Stomach (tissue), 8 donors: ENCODE measurements at regions not wholly inside any gene's neighbourhood (a gene's known extent, or its start where the extent isn't known, plus 50 kb on each side); places are given as distances from the start of the nearest gene placed in this dataset.

Experiments used
- DNase-seq, 2 donors: peaks; one replicate each; pipeline versions ENCODE4 v3.0.0 to v3.0.0-alpha.2; 2013 to 2019
- H3K27ac ChIP-seq, 5 donors: fragments of 200-600 bp in 4 of 5; sonication (generic) in 4 of 5; one replicate each; pipeline ENCODE4 v1.5.1; 2013 to 2019; ENCODE audit warnings: mild to moderate bottlenecking in 1 of 5, moderate library complexity in 1 of 5
- H3K27me3 ChIP-seq, 3 donors: fragments of 200-600 bp; sonication (generic); one replicate each; pipeline ENCODE4 v1.5.1; 2017 to 2019; ENCODE audit warnings: mixed run types in 1 of 3
- H3K36me3 ChIP-seq, 4 donors: fragments of 200-600 bp; sonication (generic); 1 replicate in 3 of 4; 2 replicates in 1 of 4; pipeline ENCODE4 v1.5.1; 2016 to 2019
- H3K4me1 ChIP-seq, 4 donors: fragments of 200-600 bp; sonication (generic); one replicate each; pipeline ENCODE4 v1.5.1; 2016 to 2019
- H3K4me3 ChIP-seq, 4 donors: fragments of 200-600 bp; sonication (generic) in 3 of 4; one replicate each; pipeline ENCODE4 v1.5.1; 2016 to 2019; ENCODE audit warnings: mild to moderate bottlenecking in 1 of 4
- H3K9me3 ChIP-seq, 4 donors: fragments of 200-600 bp; sonication (generic); one replicate each; pipeline ENCODE4 v1.5.1; 2016 to 2019
- CTCF ChIP-seq, 7 experiments: fragments of 450-650 bp in 4 of 7; fragments of 200-600 bp in 3 of 7; sonication (generic) in 3 of 7; IDR thresholded peaks; one replicate each; pipeline ENCODE4 v1.5.1; 2016 to 2019; ENCODE audit warnings: antibody characterized with exemption in 7 of 7, control low read depth in 2 of 7, mild to moderate bottlenecking in 1 of 7
- EP300 ChIP-seq: sonication (generic); formaldehyde crosslinking; IDR thresholded peaks from one replicate; pipeline ENCODE4 v1.6.1; 2017; ENCODE audit warnings: antibody characterized with exemption
- POLR2A ChIP-seq, 4 donors: fragments of 450-650 bp; IDR thresholded peaks; one replicate each; pipeline ENCODE4 v1.6.1; 2016; ENCODE audit warnings: antibody characterized with exemption in 4 of 4, control low read depth in 2 of 4, mild to moderate bottlenecking in 1 of 4, moderate library complexity in 1 of 4
- POLR2AphosphoS5 ChIP-seq, 3 donors: sonication (generic); formaldehyde crosslinking; IDR thresholded peaks; one replicate each; pipeline ENCODE4 v1.6.1; 2016; ENCODE audit warnings: antibody characterized with exemption in 3 of 3
- WGBS, 5 donors: extraction: QIAGEN DNeasy Blood & Tissue Kit in 3 of 5; methylation state at CpG; one replicate each; pipeline versions ENCODE4 v1.1.5 to v1.1.7; 2013 to 2018; 5-methylcytosine and 5-hydroxymethylcytosine counted together
- intact Hi-C: fragments of 100-400 bp; cut with DNase I; formaldehyde crosslinking; loops from one replicate; pipeline ENCODE4 v1.15.1; 2023; ENCODE audit warnings: low total_unique reads
- donor health status: healthy with polysubstance abuse.
- donor health status: Bipolar disorder and iron deficiency.
- donor health status: healthy.

- H3K27ac ChIP-seq: no peak overlapping the region
- intact Hi-C loops: no loop called here
- H3K27me3 ChIP-seq: no peaks in the 10 kb centered on the region
- H3K4me1 ChIP-seq: no peaks in the 10 kb centered on the region
- no peaks in the 10 kb centered on the region for H3K9me3 ChIP-seq
- H3K4me3 ChIP-seq: no peak overlapping the region
- H3K36me3 ChIP-seq: no peaks in the 10 kb centered on the region
- DNase-seq: no peak
- WGBS, 5 donors: 61 to 71% (median 65%) methylated on average over 12 of the region's 12 CpGs
- TF ChIP-seq CTCF (IDR thresholded peaks at IDR 0.05) (no peak), POLR2A (IDR thresholded peaks at IDR 0.05) (no peak), POLR2AphosphoS5 (IDR thresholded peaks at IDR 0.05) (no peak), EP300 (no peak)
Measured at GRCh38 chr5:6059137-6059800, 319.1 kb downstream of the MED10 start.

GRCh38 chr5:6058055-6058715 is 320.2 kb downstream of the MED10 start:
- 85 to 90% (median 87%) methylated on average over 14 of the region's 14 CpGs for WGBS, 5 donors
- H3K36me3 ChIP-seq: no peaks in the 10 kb centered on the region
- no peaks in the 10 kb centered on the region for H3K4me1 ChIP-seq
- no peak overlapping the region for H3K27ac ChIP-seq
- H3K9me3 ChIP-seq: no peaks in the 10 kb centered on the region
- no peak for TF ChIP-seq CTCF (IDR thresholded peaks at IDR 0.05)
- no peak for TF ChIP-seq POLR2AphosphoS5 (IDR thresholded peaks at IDR 0.05)
- TF ChIP-seq POLR2A (IDR thresholded peaks at IDR 0.05): no peak
- TF ChIP-seq EP300: no peak
- no peaks in the 10 kb centered on the region for H3K27me3 ChIP-seq
- no peak overlapping the region for H3K4me3 ChIP-seq
- DNase-seq: no peak
- intact Hi-C loops: no loop called here

- no peaks in the 10 kb centered on the region for H3K36me3 ChIP-seq
- intact Hi-C loops: no loop called here
- H3K4me1 ChIP-seq: no peaks in the 10 kb centered on the region
- no peak for TF ChIP-seq CTCF (IDR thresholded peaks at IDR 0.05)
- TF ChIP-seq EP300: no peak
- no peak for TF ChIP-seq POLR2AphosphoS5 (IDR thresholded peaks at IDR 0.05)
- TF ChIP-seq POLR2A (IDR thresholded peaks at IDR 0.05): no peak
- DNase-seq: no peak
- H3K27ac ChIP-seq: no peak overlapping the region
- no peaks in the 10 kb centered on the region for H3K27me3 ChIP-seq
- WGBS, 5 donors: 62 to 87% (median 80%) methylated on average over 4 of the region's 4 CpGs
- no peak overlapping the region for H3K4me3 ChIP-seq
- no peaks in the 10 kb centered on the region for H3K9me3 ChIP-seq
Measured at GRCh38 chr5:6056280-6056679, 322.1 kb downstream of the MED10 start.

GRCh38 chr5:6049662-6050061 is 328.7 kb downstream of the MED10 start:
- intact Hi-C loops: no loop called here

More at GRCh38 chr5:6049662-6050061, 328.7 kb downstream of the MED10 start:
- no peaks in the 10 kb centered on the region for H3K4me1 ChIP-seq
- no peak for DNase-seq
- H3K27me3 ChIP-seq: peaks cover 0 to 6% (median 0%) of the 10 kb centered on the region in 3 donors
- H3K4me3 ChIP-seq: no peak overlapping the region
- TF ChIP-seq POLR2A (IDR thresholded peaks at IDR 0.05) (no peak), POLR2AphosphoS5 (IDR thresholded peaks at IDR 0.05) (no peak), EP300 (no peak), CTCF (IDR thresholded peaks at IDR 0.05) (no peak)
- no peak overlapping the region for H3K27ac ChIP-seq
- 86 to 92% (median 88%) methylated on average over 4 of the region's 4 CpGs for WGBS, 5 donors
- no peaks in the 10 kb centered on the region for H3K9me3 ChIP-seq
- H3K36me3 ChIP-seq: no peaks in the 10 kb centered on the region
